Activated CD4-positive, alpha-beta T cell treated with anti-CD3 and anti-CD28 coated beads, Interleukin-2, Interleukin-4, amounts not matched to agents 100 ng/mL and 50 ng/mL, durations not matched to agents 16 hours and 8 hours (primary cell): ENCODE measurements at regions not wholly inside any gene's neighbourhood (a gene's known extent, or its start where the extent isn't known, plus 50 kb on each side); places are given as distances from the start of the nearest gene placed in this dataset.

Experiments
- DNase-seq: peaks from one replicate; pipeline ENCODE4 v3.0.0-alpha.2; 2020; ENCODE audit warnings: low spot score

DNA sequence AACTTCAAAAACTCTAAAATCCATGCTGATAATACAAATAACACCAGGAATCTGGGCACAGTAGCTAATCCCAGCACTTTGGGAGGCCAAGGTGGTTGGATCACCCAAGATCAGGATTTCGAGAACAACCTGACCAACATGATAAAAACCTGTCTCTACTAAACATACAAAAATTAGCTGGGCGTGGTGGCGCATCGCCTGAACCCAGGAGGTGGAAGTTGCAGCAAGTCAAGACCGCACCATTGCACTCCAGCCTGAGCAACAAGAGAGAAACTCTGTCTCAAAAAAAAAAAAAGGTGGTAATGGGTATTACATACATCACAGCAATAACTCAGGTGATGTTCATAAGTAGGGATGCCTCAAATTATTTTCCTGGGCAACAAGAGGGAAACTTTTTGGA lies 315.0 kb upstream of the MEOX2 start:
- no peak for DNase-seq

DNA sequence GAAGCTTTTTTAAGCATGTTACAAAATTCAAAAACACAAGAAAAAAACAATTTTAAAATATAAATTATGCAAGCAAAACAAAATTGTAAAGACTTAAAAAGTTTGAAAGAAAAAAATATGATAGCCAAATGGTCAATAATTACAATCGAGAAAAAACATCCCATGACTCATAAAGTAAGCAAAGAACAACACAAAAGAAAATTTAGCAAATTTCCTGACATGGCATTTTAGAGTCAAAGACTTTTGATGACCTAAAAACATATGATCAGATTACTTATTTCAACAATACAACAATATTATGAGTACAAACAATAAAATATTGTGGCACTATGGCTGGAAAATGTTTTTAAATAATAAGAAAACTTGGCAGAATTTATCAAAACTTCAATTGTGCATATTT lies 312.1 kb upstream of the MEOX2 start:
- no peak for DNase-seq

DNA sequence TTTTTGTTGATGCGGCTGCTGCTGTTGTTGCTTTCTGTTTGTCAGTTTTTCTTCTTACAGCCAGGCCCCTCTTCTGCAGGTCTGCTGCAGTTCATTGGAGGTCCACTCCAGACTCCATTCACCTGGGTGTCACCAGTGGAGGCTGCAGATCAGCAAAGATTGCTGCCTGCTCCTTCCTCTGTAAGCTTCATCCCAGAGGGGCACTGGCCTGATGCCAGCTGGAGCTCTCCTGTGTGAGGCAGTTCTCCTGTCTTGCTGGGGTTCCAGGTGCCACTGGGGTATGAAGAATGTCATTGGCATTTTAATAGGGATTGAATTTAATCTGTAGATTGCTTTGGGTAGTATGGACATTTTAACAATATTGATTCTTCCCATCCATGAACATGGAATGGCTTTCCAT lies 308.5 kb upstream of the MEOX2 start:
- DNase-seq: no peak

DNA sequence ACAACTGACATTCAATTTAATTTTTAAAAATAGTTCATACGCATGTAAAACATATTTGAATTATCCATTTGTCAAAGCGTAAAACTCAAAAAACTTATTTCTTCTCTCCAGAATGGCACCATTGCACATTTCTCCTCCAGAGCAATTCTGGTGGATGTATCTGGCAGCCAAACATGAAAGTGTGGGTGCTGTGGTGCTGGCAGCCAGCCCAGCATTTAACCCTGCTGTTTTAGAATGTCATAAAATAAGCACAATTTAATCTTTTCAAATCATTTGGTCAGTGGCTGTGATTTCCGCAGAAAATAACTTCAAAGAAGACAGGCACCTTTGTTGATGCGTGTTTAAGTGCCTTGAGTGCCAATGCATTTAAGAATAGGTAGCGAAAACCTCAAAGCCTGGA lies 302.7 kb upstream of the MEOX2 start:
- DNase-seq: no peak

DNA sequence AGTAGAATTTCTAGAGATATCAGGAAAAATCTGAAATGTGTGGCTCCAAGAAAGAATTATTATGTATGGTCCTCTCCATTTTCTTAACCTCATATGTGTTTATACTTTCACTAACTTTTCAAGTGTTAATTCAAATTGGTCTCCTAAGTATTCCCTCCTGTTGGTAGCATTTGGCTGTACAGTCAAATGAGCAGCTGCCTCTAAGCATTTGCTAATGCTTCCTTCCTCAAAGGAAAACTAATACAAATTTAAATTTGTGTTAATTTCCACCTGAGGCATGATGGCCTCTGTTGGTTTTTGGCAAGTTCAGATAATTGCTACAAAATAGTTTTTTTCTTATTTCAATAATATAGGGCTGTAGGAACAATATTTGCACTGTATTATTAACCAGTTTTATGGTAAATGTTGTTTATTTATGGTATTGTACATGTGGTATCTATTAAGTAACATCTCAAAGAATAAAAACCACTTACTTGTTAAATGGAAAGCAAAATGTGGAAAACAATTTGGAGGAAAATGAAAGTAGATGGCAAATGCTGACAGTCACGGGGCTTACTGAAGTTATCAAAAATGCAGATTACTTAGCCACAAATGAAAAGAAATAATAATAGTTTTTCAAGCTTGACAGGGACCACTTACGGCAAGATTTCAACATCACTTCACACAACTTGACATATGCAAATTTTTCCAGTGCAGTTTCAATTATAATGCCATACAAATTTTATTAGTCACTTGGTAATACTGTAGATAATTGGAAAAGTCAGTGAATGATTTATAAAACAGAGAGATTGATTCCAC lies 299.3 kb upstream of the MEOX2 start:
- DNase-seq: no peak

DNA sequence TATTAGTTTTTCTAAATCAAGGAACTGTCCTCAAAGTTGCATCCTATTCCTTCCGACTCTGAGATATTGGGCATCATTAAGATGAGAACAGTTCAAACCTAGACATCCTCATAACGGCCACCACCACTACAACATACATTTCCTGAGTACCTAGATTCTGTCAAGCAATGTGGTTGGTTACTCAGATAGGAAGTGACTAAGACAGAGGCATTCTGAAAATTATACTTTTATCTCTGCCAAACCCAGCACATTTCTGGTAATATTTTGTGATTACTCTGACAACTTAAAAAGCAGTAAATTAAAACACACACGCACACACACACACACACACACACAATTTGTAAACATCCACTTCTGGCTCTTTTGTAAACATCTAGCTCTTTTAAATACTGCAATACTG lies 291.2 kb upstream of the MEOX2 start:
- peak; percentile 14 for DNase-seq

DNA sequence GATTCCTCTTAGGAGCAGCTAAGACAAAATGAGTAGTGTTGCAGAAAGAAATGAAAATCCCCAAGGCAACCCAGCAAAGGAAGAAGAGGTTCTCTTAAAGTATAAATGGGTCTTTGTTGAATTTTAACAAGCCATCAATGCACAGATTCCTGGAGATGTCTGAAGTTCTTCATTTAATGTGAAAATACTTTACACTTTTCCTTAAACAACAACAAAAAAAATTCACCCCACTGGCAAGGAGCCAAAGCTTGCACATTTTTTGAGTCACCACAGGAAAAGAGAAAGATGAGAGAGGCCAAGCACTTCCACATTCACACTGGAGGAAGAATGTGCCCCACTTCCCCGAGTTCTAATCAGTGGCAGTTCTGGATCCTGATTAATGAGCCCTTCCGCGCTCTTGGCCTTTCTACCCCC lies 286.4 kb upstream of the MEOX2 start:
- DNase-seq: no peak

DNA sequence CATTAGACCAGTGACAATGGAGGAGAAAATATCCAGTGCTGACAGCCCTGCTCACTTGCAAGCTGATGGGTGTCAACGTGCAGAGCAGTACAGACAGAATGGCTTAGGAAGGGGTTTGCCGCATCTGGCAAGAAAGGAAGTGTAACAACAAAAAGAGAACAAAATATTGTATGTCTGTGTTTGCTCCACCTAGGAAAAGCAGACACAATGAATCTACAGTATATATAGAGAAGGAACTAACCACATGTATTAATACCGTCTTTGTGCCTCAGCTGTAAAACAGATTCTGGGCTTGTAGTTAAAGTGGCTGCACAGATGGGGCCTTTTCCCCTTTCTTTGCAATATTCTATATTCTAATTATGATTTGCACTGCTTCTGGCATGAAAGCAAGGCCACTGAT lies 281.1 kb upstream of the MEOX2 start:
- DNase-seq: no peak

DNA sequence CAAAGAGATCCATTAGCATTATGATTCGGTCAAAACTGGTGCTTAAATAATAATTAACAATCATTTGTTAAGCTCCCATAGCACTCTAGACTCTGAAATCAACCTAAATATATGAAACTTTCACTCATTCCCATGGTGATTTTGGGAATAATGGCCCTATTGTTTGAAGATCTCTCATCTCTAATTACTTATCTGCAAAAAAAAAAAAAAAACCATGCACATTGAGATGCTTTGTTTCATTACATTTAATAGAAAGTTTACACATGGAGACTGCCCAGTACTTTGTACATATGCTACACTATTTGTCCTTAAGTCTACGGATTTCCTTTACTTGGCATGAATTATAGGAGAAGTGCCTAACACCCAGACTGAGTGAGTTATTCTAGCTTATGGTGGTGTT lies 280.6 kb upstream of the MEOX2 start:
- DNase-seq: no peak

DNA sequence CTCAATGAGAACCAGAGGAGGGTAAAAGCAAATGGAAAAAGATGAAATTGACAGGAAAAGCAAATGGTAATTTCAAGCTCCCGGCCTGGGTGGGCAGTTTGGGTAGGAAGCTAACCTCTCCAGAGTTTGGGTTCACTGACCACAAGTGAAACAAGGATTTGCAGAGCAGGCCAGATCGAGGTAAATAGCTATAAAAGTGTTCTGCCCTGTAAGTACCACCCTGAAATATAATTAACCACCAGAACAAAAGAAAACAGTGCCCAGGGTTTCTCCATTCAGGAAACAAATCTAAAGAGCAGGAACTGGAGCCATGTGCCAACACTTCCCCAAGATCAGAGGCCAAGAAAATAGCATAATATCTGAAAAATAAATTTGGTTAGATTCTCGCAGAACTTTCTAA lies 276.7 kb upstream of the MEOX2 start:
- no peak for DNase-seq

DNA sequence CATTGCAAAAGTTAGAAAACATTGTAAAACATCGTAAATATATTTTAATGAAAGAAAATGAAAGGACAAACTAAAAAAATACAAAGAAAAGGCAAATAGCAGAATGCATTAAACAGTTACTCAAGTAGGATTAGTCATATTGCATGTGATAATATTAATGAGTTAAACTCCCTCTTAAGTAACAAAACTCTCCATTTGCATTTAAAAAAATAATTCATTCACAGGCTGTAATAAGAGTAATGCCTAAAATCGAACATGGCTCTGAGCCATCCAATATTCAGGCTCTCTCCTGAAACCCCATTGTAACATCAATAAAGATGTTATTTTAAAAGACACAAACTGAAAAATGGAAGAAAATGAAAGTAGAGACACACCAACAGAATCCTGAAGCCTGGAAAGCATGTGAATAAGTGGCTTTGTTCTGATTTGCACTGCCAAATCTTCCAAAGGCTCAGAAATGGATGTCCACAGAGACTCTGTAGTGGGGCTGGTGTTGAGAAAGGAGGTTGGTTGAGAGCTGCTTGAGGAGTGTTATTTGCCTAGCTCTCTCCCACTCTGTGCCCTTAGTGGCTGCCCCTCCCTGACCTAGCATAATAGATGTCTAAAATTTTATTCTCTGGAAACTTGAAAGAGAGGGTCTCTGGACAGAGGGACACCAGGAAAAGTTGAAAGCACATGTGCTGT lies 268.3 kb upstream of the MEOX2 start:
- no peak for DNase-seq

DNA sequence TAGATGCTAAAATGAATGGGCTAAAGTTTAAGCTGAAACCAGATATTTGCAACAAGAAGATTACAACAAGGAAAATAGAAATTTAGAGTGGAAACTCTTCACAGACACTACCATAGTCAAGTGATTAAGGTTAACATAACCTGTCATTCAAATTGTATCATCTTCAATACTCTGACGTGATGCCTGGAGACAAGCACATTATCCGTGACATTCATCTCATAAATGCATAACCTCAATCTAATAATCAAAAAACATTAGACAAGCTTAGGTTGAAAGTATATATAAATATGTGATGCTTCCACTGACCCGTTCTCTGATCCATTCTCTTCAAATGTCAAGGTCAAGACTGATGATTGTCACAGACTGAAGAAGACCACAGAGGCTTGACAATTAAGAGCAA lies 263.8 kb upstream of the MEOX2 start:
- no peak for DNase-seq

DNA sequence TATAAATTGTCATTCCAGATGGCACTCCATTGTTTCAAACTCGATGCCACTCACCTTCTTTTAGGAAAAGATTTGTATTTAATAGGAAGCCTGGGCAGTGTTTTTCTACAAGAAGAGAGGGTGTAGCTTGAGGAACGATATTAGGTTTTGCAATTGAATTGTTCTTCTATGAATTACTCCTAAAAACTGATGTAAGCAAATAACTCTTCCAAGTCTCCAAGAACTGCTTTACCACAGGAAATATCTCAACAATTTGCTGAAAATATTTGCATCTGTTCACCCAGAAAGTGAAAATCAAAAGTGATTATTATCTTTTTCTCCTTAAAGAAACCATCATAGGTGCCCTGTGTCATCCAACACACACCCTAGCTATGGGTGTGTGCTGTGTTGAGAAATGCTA lies 261.3 kb upstream of the MEOX2 start:
- no peak for DNase-seq

DNA sequence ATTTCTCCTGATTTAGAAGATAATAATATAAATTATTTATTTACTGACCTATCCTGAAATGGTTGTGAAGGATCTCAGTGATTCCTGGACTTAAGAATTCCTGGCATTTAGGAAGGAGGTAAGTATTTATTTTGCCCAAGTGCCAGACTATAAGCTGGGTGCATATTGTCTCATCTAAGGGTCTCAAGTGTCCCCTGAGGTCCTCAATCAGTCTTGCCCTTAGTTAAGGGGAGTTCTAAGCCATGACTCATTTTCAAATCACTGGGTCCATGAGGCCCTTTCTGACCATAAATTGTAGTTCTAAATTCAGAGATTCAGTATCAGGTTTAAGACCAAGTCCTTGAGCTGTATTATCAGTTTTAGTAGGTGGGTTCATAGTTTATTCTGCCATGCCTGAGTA lies 251.6 kb upstream of the MEOX2 start:
- no peak for DNase-seq

DNA sequence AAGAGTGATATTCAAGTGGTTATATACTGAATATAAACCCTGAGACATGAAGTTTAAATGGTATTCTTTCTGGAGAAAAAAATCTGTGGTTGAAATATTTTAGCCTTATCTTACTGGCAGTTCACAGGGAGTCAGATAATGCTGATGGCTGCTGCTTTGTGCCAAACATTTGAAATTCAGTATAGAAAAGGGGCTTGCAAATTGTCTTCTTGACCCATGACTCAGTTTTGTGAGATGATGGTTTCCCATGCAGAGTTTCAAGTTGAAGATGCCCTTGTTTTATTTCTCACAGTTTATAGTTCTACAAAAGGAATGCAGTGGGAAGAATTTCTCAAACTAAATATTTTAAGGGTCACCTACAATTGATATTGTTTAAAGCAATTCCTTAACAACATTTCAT lies 251.1 kb upstream of the MEOX2 start:
- no peak for DNase-seq

DNA sequence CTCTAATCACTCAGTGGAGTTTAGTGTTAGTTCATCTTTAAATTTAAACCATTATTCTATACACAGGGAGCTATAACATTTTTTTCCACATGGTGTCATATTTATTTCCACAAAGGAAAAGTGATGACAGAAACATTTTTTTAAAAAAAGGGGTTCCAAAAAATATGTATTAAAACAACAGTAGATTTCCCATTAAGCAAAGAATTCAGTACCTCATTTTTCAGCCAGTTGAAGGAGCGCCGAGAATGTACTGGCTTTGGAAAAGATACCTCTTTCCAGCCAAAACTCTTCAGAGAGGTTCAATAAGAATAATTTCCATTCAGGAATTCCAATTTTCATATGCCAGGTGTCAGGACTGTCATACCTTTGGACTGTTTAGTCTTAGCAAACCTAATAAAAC lies 250.5 kb upstream of the MEOX2 start:
- no peak for DNase-seq

DNA sequence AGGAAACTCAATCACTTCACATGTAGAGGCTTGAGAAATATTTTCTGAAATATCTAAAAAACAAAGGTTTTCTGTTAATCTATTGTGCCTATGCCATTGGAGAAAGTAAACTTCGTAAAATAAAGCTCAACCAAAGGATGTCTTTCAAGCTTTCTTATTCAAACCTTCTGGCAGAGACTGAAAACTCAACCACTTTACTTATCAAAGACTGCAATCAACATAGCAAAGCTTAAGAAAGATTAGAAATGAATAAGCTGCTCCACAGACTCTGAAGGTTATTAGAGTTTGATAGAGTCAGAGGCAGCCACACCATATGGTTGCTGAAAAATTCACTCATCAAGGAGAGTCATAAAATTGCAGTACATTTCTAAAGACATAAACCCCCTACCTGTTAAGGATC lies 245.8 kb upstream of the MEOX2 start:
- DNase-seq: no peak

DNA sequence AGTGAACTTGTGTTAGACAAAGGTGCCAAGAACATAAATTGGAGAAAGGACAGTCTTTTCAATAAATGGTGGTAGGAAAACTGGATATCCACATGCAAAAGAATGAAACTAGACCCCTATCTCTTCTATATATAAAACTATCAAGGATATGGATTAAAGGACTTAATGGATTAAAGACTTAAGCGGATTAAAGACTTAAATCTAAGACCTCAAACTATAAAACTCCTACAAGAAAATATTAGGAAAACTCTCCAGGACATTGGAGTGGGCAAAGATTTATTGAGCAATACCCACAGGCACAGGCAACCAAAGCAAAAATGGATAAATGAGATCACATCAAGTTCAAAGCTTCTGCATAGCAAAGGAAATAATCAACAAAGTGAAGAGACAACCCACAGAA lies 242.9 kb upstream of the MEOX2 start:
- no peak for DNase-seq

DNA sequence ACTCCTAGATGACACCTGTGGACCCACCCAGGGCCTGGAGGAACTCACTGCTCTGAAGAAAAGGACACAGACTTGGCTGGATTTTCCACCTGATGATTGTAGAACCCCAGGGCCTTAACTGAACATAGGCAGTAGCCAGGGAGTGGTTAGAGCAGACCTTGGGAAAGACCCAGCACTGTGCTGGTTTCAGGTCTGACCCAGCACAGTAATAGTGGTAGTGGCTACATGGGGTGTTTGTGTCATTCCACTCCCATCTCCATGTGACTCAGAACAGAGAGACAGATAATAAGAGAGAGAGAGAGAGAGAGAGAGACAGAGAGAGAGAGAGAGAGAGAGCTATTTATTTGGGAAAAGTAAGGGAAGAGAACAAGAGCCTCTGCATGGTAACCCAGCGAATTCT lies 239.1 kb upstream of the MEOX2 start:
- peak; percentile 7 for DNase-seq

DNA sequence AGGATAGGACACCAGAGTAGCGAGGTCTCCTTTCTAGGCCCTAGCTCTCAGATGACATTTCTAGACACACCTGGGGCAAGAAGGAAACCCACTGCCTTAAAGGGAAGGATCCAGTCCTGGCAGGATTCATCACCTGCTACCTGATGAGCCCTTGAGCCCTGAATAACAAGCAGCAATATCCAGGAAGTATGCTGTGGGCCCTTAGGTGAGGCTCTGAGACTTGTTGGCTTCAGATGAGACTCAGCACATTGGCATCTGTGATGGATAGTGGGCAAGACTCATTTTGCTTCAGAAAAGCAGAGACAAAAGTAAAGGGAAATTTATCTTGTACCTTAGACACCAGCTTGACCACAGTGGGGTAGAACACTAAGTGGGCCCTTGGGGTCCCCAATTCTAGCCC lies 238.4 kb upstream of the MEOX2 start:
- DNase-seq: no peak

DNA sequence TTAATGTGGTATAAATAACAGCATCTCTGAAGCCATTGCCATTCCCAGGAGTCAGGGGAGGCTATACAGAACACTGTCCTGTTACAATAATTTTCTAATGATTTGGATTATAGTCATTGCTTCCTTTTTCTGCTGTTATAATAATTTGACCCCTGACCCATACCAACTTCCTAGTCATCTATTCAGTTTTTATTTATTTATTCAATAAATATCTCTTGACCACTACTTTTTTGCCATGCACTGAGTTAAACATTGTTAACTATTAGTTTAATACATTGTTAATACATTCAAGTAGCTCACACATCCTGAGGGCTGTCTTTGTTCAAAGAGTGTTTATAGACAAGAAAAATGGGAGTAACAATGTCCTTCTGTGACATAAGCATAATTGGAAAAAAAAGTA lies 235.5 kb upstream of the MEOX2 start:
- no peak for DNase-seq

DNA sequence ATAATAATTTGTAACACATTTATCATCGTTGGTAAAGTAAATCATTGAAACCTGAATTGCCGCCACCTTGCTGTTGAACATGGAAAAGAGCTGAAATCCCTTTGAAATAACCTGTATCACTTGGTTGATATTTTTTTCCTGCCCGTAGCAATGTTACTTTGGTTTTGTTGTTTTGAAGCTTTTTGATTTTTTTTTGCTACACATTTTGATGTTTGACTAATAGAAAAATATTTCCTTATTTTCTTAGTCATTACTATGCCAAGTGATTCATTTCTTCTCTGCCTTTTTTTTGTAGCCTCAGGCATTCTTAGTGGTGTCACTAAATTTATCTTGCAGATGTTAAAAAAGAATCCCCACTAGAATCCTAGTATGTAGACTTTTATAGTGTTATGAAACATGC lies 235.1 kb upstream of the MEOX2 start:
- DNase-seq: no peak

DNA sequence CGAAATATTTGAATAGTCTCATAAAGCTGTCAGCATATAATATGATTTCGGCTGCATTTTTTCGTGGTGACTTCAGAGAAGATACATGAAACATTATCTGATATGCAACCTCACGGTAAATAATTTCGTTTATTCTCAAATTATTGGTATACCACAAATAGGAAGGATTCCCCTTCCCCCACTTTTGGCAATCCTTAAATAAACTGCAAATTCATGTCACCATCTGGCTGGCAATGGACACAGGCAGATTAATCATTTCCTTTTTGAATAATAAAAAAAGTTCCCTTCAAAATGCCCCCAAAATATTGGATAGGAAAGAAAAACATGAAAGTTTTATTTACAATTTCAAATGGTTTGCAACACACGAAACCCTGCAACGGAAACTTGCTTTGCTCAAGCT lies 234.5 kb upstream of the MEOX2 start:
- DNase-seq: no peak
